Keratinocyte (primary cell): ENCODE measurements at regions not wholly inside any gene's neighbourhood (a gene's known extent, or its start where the extent isn't known, plus 50 kb on each side); places are given as distances from the start of the nearest gene placed in this dataset.

Experiments used
- CTCF ChIP-seq, 3 experiments: IDR thresholded peaks in 1 of 3; conservative IDR thresholded peaks in 1 of 3; optimal IDR thresholded peaks in 1 of 3; 2 replicates in 2 of 3; 3 replicates in 1 of 3; pipeline versions ENCODE3 to v1.5.1; 2011; ENCODE audit warnings: low read length in 3 of 3, mild to moderate bottlenecking in 3 of 3, moderate library complexity in 2 of 3, control low read depth in 1 of 3, inconsistent platforms in 1 of 3; ENCODE audit not compliant: insufficient read depth in 2 of 3; ENCODE audit errors: extremely low read depth in 1 of 3
- EZH2 ChIP-seq: IDR thresholded peaks from one replicate; pipeline ENCODE4 v1.6.1; 2012; ENCODE audit warnings: inconsistent platforms, mild to moderate bottlenecking, low read length, moderate library complexity

GRCh38 chr3:127491909-127492308 lies 98.6 kb downstream of the TPRA1 start:
- TF ChIP-seq CTCF (optimal IDR thresholded peaks at IDR 0.05 in 1 of 3, IDR thresholded peaks at IDR 0.05 in 1 of 3, conservative IDR thresholded peaks at IDR 0.05 in 1 of 3; ENCODE audit: extremely low read depth in 1 of 3, insufficient read depth in 2 of 3, low read length in 3 of 3) (no peak), EZH2 (no peak)
